GM21717 (cell line): ENCODE measurements at regions not wholly inside any gene's neighbourhood (a gene's known extent, or its start where the extent isn't known, plus 50 kb on each side); places are given as distances from the start of the nearest gene placed in this dataset.
"Not testable (repeated sequence)": the region's sequence is repeated elsewhere in the genome, so short reads cannot be mapped to it uniquely, and the experiment has no call there.

Experiments used
- ATAC-seq: cut with Tn5 transposase; IDR thresholded peaks from one replicate; pipeline ENCODE4 v1.9.1; 2021; ENCODE audit warnings: mild to moderate bottlenecking, moderate library complexity; ENCODE audit not compliant: unreplicated experiment

GRCh38 chr12:78331753-78332152, 501.1 kb downstream of the NAV3 start:
- ATAC-seq: no peak

- ATAC-seq: no peak
Measured at GRCh38 chr12:78338054-78338785, 507.5 kb downstream of the NAV3 start.

DNA sequence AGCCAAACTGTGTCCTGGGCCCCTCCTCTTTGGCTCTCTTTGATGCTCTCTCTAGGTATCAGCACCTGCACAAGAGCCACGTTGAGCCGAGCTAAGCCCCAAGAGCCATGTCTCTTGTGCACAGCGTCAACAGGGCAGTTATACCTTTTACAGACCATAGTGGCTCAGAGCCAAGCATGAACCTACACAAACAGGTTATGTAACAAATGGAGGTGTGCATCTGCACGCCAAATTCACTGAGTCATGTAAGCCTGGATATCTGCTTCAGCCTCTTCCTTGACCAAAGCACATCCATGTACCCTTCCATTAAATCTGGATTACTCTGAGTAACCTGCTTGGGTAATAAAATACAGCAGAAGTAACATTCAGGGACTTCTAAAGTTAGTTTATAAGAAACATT, 509.7 kb downstream of the NAV3 start:
- no peak for ATAC-seq

- ATAC-seq: no peak
Measured at GRCh38 chr12:78343657-78344056, 513.0 kb downstream of the NAV3 start.

DNA sequence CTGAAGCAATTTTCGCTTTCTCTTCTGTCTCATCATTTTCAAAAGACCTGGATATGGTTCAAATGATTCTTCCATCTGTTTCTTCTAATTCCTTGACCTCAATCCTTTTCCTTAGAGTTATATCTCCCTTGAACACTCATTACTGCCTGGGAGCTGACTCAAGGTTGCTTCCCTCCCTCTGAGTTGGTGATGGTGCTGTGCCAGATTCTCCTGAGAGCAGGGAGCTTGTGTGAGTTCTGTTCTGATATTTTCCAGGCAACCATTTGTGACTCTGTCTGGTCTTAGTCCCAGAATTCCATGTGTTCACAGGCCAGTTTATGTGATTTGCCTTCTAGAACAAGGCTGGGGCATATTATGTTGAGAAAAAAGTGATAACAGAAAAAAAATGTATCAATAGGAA, 505.1 kb upstream of the SYT1 start:
- ATAC-seq: no peak

DNA sequence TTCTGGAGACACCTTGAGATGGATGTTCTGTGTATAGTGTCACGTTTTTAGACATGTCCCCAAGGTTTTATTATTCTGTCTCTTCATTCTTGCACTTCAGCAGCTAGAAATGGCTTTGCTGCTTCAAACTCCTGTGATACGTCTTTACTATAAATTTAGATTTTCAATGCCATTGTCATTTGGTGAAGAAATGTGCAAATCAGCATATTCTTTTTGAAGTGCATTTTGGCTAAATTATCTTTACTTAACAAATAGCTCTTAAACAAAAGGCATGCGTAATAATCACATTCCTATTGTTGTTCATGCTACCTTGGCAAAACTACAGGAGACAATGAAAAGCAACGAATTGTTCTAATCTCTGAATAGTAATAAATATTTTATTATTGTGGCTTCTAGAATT, 502.9 kb upstream of the SYT1 start:
- no peak for ATAC-seq

DNA sequence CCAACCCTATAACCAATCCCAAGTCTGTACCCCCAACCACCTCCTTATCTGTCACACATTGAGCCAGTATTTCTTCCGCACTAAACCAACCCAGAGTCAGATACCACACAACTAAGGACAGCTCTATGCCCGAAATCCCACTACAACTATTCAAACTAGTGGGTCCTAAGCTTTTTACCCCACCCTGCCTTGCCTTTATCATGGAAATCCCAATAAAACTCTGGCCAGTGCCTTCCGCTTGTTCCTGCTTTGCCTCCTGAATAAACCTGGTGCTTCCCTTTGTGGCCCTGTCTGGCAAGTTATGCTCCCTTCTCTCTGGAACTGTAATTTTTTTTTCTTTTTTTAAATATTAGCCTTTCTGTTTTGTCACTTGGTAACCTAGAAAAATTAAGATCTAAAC, 493.3 kb upstream of the SYT1 start:
- no peak for ATAC-seq

GRCh38 chr12:78375461-78375860, 489.1 kb upstream of the SYT1 start:
- ATAC-seq: no peak

- no peak for ATAC-seq
Measured at GRCh38 chr12:78376257-78376656, 488.3 kb upstream of the SYT1 start.

DNA sequence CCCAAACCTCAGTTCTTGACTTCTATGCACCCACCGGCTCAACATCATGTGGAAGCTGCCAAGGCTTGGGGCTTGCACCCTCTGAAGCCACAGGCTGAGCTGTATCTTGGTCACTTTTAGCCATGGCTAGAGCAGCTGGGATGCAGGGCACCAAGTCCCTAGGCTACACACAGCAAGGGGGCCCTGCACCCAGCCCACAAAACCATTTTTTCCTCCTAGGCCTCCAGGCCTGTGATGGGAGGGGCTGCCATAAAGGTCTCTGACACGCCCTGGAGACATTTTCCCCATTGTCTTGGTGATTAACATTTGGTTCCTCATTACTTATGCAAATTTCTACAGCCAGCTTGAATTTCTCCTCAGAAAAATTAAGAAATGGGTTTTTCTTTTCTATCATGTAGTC, 485.5 kb upstream of the SYT1 start:
- ATAC-seq: not testable (repeated sequence)

DNA sequence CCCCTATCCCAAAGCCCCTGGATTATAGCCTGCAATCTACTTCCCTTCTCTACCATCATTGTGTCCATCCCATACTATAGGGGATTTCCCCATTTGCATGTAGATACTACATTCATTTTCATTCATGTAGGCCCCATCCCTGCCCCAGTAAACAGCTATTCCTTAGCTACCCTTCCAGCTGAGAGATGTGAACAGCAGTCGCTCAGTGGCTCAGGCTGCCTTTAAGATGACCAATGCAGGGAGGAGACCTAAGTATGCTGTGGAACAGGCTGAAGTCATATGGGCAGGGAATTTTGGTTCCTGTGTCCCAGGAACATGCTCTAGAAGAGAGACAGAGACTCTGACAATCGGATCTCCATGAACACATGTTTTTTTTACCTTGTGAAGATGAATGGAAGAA, 481.2 kb upstream of the SYT1 start:
- ATAC-seq: no peak

DNA sequence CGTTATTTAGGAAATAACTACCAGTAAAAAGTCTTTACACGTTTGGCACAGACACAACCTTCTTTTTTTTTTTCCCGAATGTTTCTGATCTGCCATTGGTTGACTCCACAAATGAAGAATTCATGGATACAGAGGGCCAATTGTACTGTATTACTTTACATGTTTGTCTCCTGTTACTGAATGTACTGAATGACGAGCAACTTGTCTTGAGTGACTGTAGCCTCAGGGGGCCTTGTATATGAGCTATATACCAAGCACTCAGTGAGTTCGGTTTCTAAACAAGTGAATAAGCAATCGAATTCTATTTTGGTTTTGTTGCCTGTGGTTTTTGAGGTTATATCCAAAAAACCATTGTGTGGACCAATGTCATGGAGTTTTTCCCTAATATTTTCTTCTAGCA, 480.0 kb upstream of the SYT1 start:
- no peak for ATAC-seq

DNA sequence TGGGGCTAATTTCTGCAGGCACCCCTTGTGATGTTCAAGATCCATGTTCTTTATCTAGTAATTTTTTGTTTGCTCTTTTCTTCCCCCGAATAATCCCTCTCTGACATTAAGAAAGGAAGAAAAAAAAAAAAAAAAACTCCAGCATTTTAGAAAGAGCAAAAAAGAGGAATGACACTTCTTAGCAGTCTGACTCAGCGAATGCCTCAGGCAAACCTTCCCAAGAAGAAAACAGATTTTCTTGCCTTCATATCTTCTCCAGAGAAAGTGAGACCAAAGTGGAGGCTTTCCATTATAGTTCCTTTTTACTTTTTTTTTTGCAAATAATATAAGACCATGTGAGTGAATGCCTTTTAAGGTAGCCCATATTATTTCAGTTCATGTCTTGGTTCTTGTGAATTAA, 479.0 kb upstream of the SYT1 start:
- no peak for ATAC-seq

GRCh38 chr12:78386871-78387270, 477.7 kb upstream of the SYT1 start:
- no peak for ATAC-seq

DNA sequence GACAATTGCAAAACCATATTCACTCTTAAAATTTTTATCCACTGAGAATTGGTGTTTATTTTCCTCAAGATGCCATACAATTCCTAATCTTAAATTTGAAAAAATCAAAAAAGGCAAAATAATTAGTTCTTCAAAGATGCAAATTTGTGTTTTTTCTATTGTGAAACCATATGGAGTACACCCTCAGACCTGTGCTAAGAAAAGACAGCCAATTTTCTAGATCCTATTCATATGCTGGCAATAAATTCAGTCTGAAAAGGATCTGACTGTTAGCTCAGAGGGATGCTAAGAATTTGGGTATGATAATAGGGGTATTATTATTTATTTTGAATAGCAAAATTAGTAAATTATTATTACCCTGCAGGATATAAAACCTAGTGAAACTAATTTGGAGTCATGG, 476.9 kb upstream of the SYT1 start:
- no peak for ATAC-seq

- no peak for ATAC-seq
Measured at GRCh38 chr12:78388461-78388860, 476.1 kb upstream of the SYT1 start.

- ATAC-seq: no peak
Measured at GRCh38 chr12:78390920-78391319, 473.7 kb upstream of the SYT1 start.

DNA sequence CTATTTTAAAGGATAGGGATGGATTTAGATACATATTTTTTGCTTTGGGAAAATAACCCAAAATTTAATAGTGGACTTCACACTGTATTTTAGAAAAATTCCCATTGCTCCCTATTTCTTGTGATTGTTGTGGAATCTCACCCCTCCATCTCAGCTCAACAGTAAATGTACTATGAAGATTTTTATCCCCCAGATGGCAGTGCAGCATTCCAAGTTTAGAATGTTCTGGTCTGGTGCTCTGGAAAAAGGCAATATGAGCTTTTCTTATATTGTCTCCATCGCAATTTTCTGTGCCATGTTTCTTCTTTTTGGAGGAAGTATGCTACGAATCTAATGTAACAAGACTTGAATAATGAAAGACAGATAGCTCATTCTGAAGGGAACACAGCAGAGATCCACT, 471.7 kb upstream of the SYT1 start:
- ATAC-seq: no peak

- no peak for ATAC-seq
Measured at GRCh38 chr12:78395961-78396360, 468.6 kb upstream of the SYT1 start.

DNA sequence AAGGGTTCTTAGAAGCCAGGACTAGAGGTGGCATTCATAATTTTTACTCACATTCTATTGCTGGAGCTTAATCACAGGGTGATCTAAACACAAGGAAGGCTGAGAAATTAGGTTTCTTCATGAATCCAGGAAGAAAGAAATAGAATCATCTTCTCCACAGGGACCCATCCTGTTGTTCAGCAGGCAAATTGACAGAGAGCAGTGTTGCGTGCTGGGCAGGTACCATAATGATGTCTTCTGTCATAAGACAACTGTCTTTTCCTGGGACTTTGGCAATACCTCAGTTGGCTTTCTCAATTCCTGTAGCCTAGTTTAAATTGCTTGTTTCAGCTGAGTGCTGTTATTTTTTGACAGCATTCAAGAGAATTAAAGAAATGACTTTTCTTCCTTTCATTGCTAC, 468.0 kb upstream of the SYT1 start:
- no peak for ATAC-seq

- no peak for ATAC-seq
Measured at GRCh38 chr12:78398750-78399149, 465.8 kb upstream of the SYT1 start.

- no peak for ATAC-seq
Measured at GRCh38 chr12:78402366-78403134, 462.0 kb upstream of the SYT1 start.

DNA sequence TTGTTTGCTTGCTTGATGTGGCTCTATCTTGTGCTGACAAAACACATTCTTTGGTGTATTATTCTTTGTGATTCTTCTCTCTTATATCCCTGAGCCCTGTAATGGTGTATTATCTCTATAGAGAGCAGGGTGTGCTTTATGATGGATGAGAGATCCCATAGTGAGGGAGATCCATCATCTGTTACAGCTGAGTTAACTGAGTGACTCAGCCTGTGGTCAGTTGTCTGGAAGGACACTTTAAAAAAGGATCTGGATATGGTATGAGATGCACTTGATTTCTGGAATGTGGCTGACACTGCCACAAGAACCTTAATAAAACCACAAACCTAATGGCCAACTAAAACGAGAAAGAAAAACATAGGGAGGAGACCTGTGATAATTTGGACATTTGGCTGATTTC, 461.4 kb upstream of the SYT1 start:
- no peak for ATAC-seq
